ENCODE measurements at regions not wholly inside any gene's neighbourhood (a gene's known extent, or its start where the extent isn't known, plus 50 kb on each side); places are given as distances from the start of the nearest gene placed in this dataset.

DNA sequence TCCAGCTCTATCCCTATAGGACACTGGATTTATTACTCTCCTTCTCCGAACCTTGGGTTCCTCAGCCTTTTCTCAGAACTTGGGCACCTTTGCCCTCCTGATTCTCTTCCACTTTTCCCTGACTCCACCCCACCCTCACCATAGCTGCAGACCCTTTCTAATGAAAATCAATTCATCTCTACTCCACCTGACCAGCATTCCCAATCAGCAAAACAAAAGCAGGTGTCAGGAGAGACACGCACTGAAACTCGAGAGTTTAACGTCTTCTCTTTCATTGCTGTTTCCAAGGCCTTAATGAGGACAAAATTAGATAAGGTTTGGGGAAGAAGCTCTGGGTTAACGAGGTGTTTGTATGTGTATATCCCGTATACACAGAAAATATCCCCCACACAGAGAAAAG lies 208.8 kb downstream of the PLPP3 start:
- Histone ChIP-seq H3K27me3 (ENCODE audit: insufficient read depth, insufficient read length) (no peaks in the 10 kb centered on the region), H3K9me3 (ENCODE audit: insufficient read depth, low read length) (no peaks in the 10 kb centered on the region), H3K4me3 (ENCODE audit: insufficient read length, low read depth) (no peak overlapping the region), H3K36me3 (ENCODE audit: insufficient read depth, insufficient read length, low read length) (no peaks in the 10 kb centered on the region), H3K4me1 (ENCODE audit: insufficient read depth, insufficient read length) (peaks cover 7% of the 10 kb centered on the region), H3K9ac (ENCODE audit: insufficient read length, low read depth) (no peak overlapping the region)
- peak; percentile 47 for DNase-seq (ENCODE audit: low read depth, low spot score)
- TF ChIP-seq YY1 (IDR thresholded peaks at IDR 0.05; ENCODE audit: insufficient read depth, insufficient read length): no peak
- TF ChIP-seq SUZ12 (IDR thresholded peaks at IDR 0.05; ENCODE audit: extremely low read depth, insufficient read depth, insufficient read length): no peak
- TF ChIP-seq ZNF274 (IDR thresholded peaks at IDR 0.05; ENCODE audit: low read depth, low read length): no peak

DNA sequence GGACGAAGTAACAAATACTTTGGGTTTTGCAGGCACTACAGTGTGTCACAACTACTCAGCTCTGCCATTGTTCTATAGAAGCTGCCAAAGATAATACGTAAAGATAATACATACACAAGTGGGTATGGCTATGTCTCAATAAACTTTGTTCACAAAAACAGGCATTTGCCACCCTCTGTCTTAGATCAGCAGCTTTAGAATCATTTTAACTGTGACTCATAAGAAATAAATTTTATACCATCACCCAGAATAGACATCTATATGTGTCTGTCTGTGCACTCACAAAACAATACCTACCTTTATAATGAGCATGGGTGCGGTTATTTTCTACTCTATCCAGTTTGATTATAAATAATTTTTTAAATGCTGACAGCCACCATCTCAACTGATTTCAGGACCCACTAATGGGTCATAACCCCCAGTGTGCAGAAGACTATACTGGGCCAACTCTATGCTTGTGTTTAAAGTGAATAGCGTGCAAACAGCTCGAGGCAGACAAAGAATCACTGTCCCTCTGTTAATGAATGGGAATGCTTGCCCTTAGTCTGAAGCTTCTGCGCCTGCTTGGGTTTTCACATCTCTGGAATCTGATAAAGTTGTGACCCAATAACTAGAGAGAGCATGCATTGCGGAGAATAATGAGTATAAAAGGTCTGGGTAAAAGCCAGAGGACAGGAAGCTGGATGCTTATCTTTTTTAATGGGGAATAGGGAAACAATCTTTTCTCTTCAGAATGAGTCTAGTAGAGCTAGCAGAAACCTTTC lies 216.2 kb downstream of the PLPP3 start:
- Histone ChIP-seq H3K27me3 (ENCODE audit: insufficient read depth, insufficient read length) (no peaks in the 10 kb centered on the region), H3K9ac (ENCODE audit: insufficient read length, low read depth) (no peak overlapping the region), H3K9me3 (ENCODE audit: insufficient read depth, low read length) (no peaks in the 10 kb centered on the region), H3K4me3 (ENCODE audit: insufficient read length, low read depth) (no peak overlapping the region), H3K4me1 (ENCODE audit: insufficient read depth, insufficient read length) (no peaks in the 10 kb centered on the region), H3K36me3 (ENCODE audit: insufficient read depth, insufficient read length, low read length) (no peaks in the 10 kb centered on the region)
- no peak for DNase-seq (ENCODE audit: low read depth, low spot score)
- TF ChIP-seq YY1 (IDR thresholded peaks at IDR 0.05; ENCODE audit: insufficient read depth, insufficient read length) (no peak), SUZ12 (IDR thresholded peaks at IDR 0.05; ENCODE audit: extremely low read depth, insufficient read depth, insufficient read length) (no peak), ZNF274 (IDR thresholded peaks at IDR 0.05; ENCODE audit: low read depth, low read length) (no peak)

DNA sequence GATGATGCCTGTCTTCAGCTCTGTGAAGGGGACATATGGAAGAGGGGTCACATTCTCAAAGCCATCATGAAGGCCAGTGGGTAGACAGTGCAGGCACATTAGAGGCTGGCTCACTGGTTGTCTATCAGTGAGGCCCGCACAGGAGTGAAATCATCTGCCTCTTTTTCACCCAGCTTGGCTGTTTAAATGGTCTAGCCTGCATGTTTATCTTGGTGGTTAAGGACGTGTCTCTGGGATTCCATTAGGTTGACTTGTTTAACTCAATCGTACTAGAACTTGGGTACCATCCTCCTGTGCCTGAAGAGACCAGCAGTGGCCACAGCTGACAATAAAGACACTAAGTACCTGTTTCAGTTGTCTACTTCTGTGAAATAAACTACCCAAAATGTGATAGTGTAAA lies 219.3 kb downstream of the PLPP3 start:
- Histone ChIP-seq H3K27me3 (ENCODE audit: insufficient read depth, insufficient read length) (no peaks in the 10 kb centered on the region), H3K4me3 (ENCODE audit: insufficient read length, low read depth) (no peak overlapping the region), H3K9me3 (ENCODE audit: insufficient read depth, low read length) (no peaks in the 10 kb centered on the region), H3K36me3 (ENCODE audit: insufficient read depth, insufficient read length, low read length) (no peaks in the 10 kb centered on the region), H3K4me1 (ENCODE audit: insufficient read depth, insufficient read length) (no peaks in the 10 kb centered on the region), H3K9ac (ENCODE audit: insufficient read length, low read depth) (no peak overlapping the region)
- DNase-seq (ENCODE audit: low read depth, low spot score): no peak
- TF ChIP-seq ZNF274 (IDR thresholded peaks at IDR 0.05; ENCODE audit: low read depth, low read length): no peak
- no peak for TF ChIP-seq YY1 (IDR thresholded peaks at IDR 0.05; ENCODE audit: insufficient read depth, insufficient read length)
- no peak for TF ChIP-seq SUZ12 (IDR thresholded peaks at IDR 0.05; ENCODE audit: extremely low read depth, insufficient read depth, insufficient read length)

DNA sequence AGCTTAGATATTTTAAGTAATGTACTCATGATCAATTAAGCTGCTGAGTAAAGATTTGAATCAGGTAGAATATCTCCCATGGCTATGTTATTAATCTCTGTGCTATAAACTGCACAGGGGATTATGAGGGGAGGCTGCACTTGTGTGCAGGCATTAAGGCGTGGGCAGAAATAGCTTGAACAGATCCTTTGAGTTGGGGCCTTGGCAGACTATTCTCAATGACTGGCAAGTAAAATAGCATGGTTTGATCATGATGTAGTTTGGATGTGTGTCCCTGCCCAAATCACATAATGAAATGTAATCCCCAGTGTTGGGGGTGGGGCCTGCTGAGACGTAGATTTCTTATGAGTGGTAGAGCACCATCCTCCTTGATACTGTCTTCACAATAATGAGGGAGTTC lies 220.3 kb downstream of the PLPP3 start:
- H3K27me3 ChIP-seq (ENCODE audit: insufficient read depth, insufficient read length): no peaks in the 10 kb centered on the region
- H3K4me1 ChIP-seq (ENCODE audit: insufficient read depth, insufficient read length): no peaks in the 10 kb centered on the region
- H3K36me3 ChIP-seq (ENCODE audit: insufficient read depth, insufficient read length, low read length): no peaks in the 10 kb centered on the region
- no peak overlapping the region for H3K4me3 ChIP-seq (ENCODE audit: insufficient read length, low read depth)
- H3K9ac ChIP-seq (ENCODE audit: insufficient read length, low read depth): no peak overlapping the region
- no peak for DNase-seq (ENCODE audit: low read depth, low spot score)
- no peak for TF ChIP-seq YY1 (IDR thresholded peaks at IDR 0.05; ENCODE audit: insufficient read depth, insufficient read length)
- no peak for TF ChIP-seq SUZ12 (IDR thresholded peaks at IDR 0.05; ENCODE audit: extremely low read depth, insufficient read depth, insufficient read length)
- no peaks in the 10 kb centered on the region for H3K9me3 ChIP-seq (ENCODE audit: insufficient read depth, low read length)

DNA sequence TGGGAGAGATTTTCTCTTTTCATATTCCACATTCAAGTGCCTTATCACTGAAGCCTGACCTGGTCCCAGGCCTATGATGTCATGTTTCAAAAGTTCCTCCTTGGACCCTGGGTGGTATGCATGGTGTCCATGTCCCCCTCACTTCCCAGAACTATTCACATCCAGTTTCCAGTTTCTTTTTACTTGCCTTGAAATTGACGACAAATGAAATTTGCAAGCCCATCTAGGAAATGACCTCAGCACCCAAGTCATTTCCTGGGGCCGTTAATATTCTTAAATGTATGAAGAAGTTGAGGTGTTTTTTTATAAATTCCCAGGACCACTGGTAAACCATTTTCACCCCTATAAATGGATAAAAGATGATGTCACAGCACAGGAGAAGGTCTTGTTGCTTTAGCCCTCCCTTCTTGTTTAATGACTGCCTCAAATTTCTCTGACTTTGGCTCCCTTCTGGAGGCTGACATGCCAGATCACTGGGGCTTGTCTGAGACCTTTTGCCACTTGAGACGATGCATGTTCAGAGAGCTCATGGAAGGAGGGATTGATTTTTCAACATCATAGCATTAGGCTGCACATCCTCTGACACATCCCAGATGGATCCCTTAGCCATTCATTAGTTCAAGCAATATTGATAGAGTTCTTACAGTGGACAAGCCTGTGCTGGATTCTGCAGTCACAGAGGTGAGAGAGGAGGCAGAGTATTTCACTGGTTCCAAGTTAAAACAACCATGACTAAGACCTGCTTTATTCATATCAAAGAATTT lies 221.3 kb downstream of the PLPP3 start:
- Histone ChIP-seq H3K4me1 (ENCODE audit: insufficient read depth, insufficient read length) (no peaks in the 10 kb centered on the region), H3K9me3 (ENCODE audit: insufficient read depth, low read length) (no peaks in the 10 kb centered on the region), H3K27me3 (ENCODE audit: insufficient read depth, insufficient read length) (no peaks in the 10 kb centered on the region), H3K9ac (ENCODE audit: insufficient read length, low read depth) (no peak overlapping the region), H3K4me3 (ENCODE audit: insufficient read length, low read depth) (no peak overlapping the region), H3K36me3 (ENCODE audit: insufficient read depth, insufficient read length, low read length) (no peaks in the 10 kb centered on the region)
- no peak for TF ChIP-seq SUZ12 (IDR thresholded peaks at IDR 0.05; ENCODE audit: extremely low read depth, insufficient read depth, insufficient read length)
- no peak for DNase-seq (ENCODE audit: low read depth, low spot score)

DNA sequence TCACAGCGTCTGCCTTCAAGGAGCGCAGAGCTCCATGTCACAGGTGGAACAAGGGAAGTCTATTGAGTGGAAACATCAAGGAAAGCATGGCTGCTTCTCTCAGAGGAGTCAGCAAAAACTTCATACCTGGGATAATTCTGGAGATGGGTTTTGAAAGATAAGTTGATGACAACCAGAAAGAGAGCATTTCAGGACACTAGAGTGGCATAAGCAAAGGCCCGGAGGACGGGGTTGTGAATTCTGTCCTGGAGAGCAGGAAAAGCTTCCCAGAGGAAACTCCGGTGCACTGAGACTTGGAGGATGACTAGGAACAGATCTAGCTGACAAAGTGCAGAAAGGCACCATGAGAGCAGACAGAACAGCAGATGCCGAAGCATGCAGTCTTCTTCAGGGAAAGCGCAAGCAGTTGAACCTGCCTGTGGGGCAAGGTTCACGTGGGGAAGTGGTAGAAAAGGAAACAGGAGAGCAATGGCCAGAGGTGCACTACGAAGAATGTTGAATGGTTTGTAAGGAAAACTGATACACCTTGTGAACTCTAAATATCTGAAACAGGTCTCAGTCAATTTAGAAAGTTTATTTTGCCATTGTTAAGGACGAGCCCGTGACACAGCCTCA lies 222.9 kb downstream of the PLPP3 start:
- Histone ChIP-seq H3K9me3 (ENCODE audit: insufficient read depth, low read length) (no peaks in the 10 kb centered on the region), H3K27me3 (ENCODE audit: insufficient read depth, insufficient read length) (no peaks in the 10 kb centered on the region), H3K36me3 (ENCODE audit: insufficient read depth, insufficient read length, low read length) (no peaks in the 10 kb centered on the region), H3K4me3 (ENCODE audit: insufficient read length, low read depth) (no peak overlapping the region), H3K9ac (ENCODE audit: insufficient read length, low read depth) (no peak overlapping the region), H3K4me1 (ENCODE audit: insufficient read depth, insufficient read length) (no peaks in the 10 kb centered on the region)
- TF ChIP-seq YY1 (IDR thresholded peaks at IDR 0.05; ENCODE audit: insufficient read depth, insufficient read length) (no peak), ZNF274 (IDR thresholded peaks at IDR 0.05; ENCODE audit: low read depth, low read length) (no peak), SUZ12 (IDR thresholded peaks at IDR 0.05; ENCODE audit: extremely low read depth, insufficient read depth, insufficient read length) (no peak)
- no peak for DNase-seq (ENCODE audit: low read depth, low spot score)

DNA sequence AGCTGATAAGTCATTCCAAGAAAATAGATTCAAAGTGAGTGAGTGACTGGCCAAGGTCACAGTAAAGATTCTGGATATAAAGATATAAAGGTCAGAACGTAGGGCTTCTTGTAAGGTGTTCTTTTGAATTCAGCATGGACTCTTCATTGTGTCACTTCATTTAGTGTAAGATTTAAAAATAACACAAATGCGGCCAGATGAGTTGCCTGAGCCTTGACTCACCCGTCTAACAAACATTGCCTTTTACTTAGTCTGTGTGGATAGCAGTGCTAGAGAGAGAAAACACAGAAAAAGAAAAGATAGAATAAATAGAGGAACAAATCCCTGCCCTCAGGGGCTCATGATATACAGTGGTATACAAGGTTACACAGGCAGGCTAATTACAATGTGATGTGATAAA lies 223.4 kb downstream of the PLPP3 start:
- no peaks in the 10 kb centered on the region for H3K27me3 ChIP-seq (ENCODE audit: insufficient read depth, insufficient read length)
- no peak overlapping the region for H3K9ac ChIP-seq (ENCODE audit: insufficient read length, low read depth)
- no peaks in the 10 kb centered on the region for H3K4me1 ChIP-seq (ENCODE audit: insufficient read depth, insufficient read length)
- DNase-seq (ENCODE audit: low read depth, low spot score): no peak
- H3K4me3 ChIP-seq (ENCODE audit: insufficient read length, low read depth): no peak overlapping the region
- no peaks in the 10 kb centered on the region for H3K36me3 ChIP-seq (ENCODE audit: insufficient read depth, insufficient read length, low read length)
- no peaks in the 10 kb centered on the region for H3K9me3 ChIP-seq (ENCODE audit: insufficient read depth, low read length)
- TF ChIP-seq SUZ12 (IDR thresholded peaks at IDR 0.05; ENCODE audit: extremely low read depth, insufficient read depth, insufficient read length) (no peak), YY1 (IDR thresholded peaks at IDR 0.05; ENCODE audit: insufficient read depth, insufficient read length) (no peak), ZNF274 (IDR thresholded peaks at IDR 0.05; ENCODE audit: low read depth, low read length) (no peak)

Measured in NT2/D1 (cell line).